Activated CD4-positive, CD25-positive, alpha-beta regulatory T cell (primary cell): ENCODE measurements at regions not wholly inside any gene's neighbourhood (a gene's known extent, or its start where the extent isn't known, plus 50 kb on each side); places are given as distances from the start of the nearest gene placed in this dataset.

Experiments used
- DNase-seq, 4 experiments: peaks; one replicate each; lab custom pipeline; 2025; lab: John Stamatoyannopoulos, UW

GRCh38 chr15:77709135-77709886, 76.6 kb upstream of the LINGO1 start:
- DNase-seq, result no peak

- DNase-seq, result no peak
Measured at GRCh38 chr15:77706482-77707244, 74.0 kb upstream of the LINGO1 start.

- no peak for DNase-seq
Measured at GRCh38 chr15:77702211-77702957, 69.7 kb upstream of the LINGO1 start.

GRCh38 chr15:77698481-77698880, 65.8 kb upstream of the LINGO1 start:
- no peak for DNase-seq

- DNase-seq, result no peak
Measured at GRCh38 chr15:77697893-77698292, 65.2 kb upstream of the LINGO1 start.

GRCh38 chr15:77696871-77697270, 64.2 kb upstream of the LINGO1 start:
- no peak for DNase-seq

- DNase-seq, result no peak
Measured at GRCh38 chr15:77695961-77696582, 63.4 kb upstream of the LINGO1 start.

GRCh38 chr15:77695548-77695947, 62.8 kb upstream of the LINGO1 start:
- DNase-seq, result no peak

- no peak for DNase-seq
Measured at GRCh38 chr15:77693576-77693975, 60.9 kb upstream of the LINGO1 start.

- no peak for DNase-seq
Measured at GRCh38 chr15:77692614-77693013, 59.9 kb upstream of the LINGO1 start.

GRCh38 chr15:77691607-77692006, 58.9 kb upstream of the LINGO1 start:
- DNase-seq, result no peak

GRCh38 chr15:77689821-77690220, 57.1 kb upstream of the LINGO1 start:
- DNase-seq, result no peak

GRCh38 chr15:77688693-77689092, 56.0 kb upstream of the LINGO1 start:
- no peak for DNase-seq

GRCh38 chr15:77688266-77688665, 55.6 kb upstream of the LINGO1 start:
- DNase-seq, result no peak

- no peak for DNase-seq
Measured at GRCh38 chr15:77685082-77685815, 52.5 kb upstream of the LINGO1 start.

GRCh38 chr15:77684341-77685081, 51.8 kb upstream of the LINGO1 start:
- no peak for DNase-seq

GRCh38 chr15:77682564-77682963, 49.9 kb upstream of the LINGO1 start:
- DNase-seq, result no peak
